Breast epithelium (tissue), 4 donors: ENCODE measurements at regions not wholly inside any gene's neighbourhood (a gene's known extent, or its start where the extent isn't known, plus 50 kb on each side); places are given as distances from the start of the nearest gene placed in this dataset.

Experiments used
- DNase-seq, 2 donors: peaks; one replicate each; pipeline ENCODE4 v3.0.0-alpha.2; 2019; ENCODE audit warnings: low spot score in 2 of 2
- H3K27ac ChIP-seq, 2 donors: fragments of 200-600 bp; sonication (generic) in 1 of 2; one replicate each; pipeline ENCODE4 v1.5.1; 2016 to 2019; ENCODE audit warnings: mild to moderate bottlenecking in 1 of 2
- H3K27me3 ChIP-seq, 2 donors: fragments of 200-600 bp; sonication (generic) in 1 of 2; one replicate each; pipeline versions ENCODE4 v1.5.1 to v1.6.0; 2017 to 2019; ENCODE audit warnings: control low read depth in 1 of 2, mild to moderate bottlenecking in 1 of 2
- H3K36me3 ChIP-seq: fragments of 200-600 bp; one replicate; pipeline ENCODE4 v1.5.1; 2019
- H3K4me1 ChIP-seq, 2 donors: fragments of 200-600 bp; sonication (generic); one replicate each; pipeline ENCODE4 v1.5.1; 2016 to 2019; ENCODE audit warnings: control low read depth in 1 of 2
- H3K4me3 ChIP-seq, 3 donors: fragments of 200-600 bp; sonication (generic); 1 replicate in 2 of 3; 2 replicates in 1 of 3; pipeline ENCODE4 v1.5.1; 2016 to 2019; ENCODE audit warnings: mild to moderate bottlenecking in 3 of 3, moderate library complexity in 2 of 3
- H3K9me3 ChIP-seq, 2 donors: fragments of 200-600 bp; sonication (generic) in 1 of 2; one replicate each; pipeline ENCODE4 v1.5.1; 2016 to 2019; ENCODE audit warnings: control low read depth in 1 of 2
- CTCF ChIP-seq, 3 donors: fragments of 450-650 bp; IDR thresholded peaks; one replicate each; pipeline ENCODE4 v1.5.1; 2016 to 2017; ENCODE audit warnings: antibody characterized with exemption in 3 of 3, mild to moderate bottlenecking in 3 of 3, moderate library complexity in 3 of 3
- POLR2A ChIP-seq: fragments of 450-650 bp; IDR thresholded peaks from one replicate; pipeline ENCODE4 v1.6.1; 2016; ENCODE audit warnings: antibody characterized with exemption, mild to moderate bottlenecking, moderate library complexity
- POLR2AphosphoS5 ChIP-seq, 3 donors: sonication (generic); formaldehyde crosslinking; IDR thresholded peaks; one replicate each; pipeline ENCODE4 v1.6.1; 2017; ENCODE audit warnings: antibody characterized with exemption in 3 of 3
- intact Hi-C: fragments of 100-400 bp; cut with DNase I; formaldehyde crosslinking; loops from one replicate; pipeline ENCODE4 v1.15.1; 2023; ENCODE audit warnings: low total_unique reads

GRCh38 chr16:8187782-8188372, 402.4 kb downstream of the TMEM114 start:
- Histone ChIP-seq H3K4me1 (no peaks in the 10 kb centered on the region), H3K9me3 (no peaks in the 10 kb centered on the region), H3K27ac (no peak overlapping the region), H3K4me3 (no peak overlapping the region), H3K27me3 (no peaks in the 10 kb centered on the region), H3K36me3 (no peaks in the 10 kb centered on the region)
- intact Hi-C loops = no loop called here
- TF ChIP-seq CTCF (IDR thresholded peaks at IDR 0.05) (no peak), POLR2AphosphoS5 (IDR thresholded peaks at IDR 0.05) (no peak), POLR2A (no peak)
- no peak for DNase-seq

- H3K27me3 ChIP-seq = no peaks in the 10 kb centered on the region
- intact Hi-C loops = no loop called here
- no peak overlapping the region for H3K4me3 ChIP-seq
- no peaks in the 10 kb centered on the region for H3K36me3 ChIP-seq
- no peaks in the 10 kb centered on the region for H3K4me1 ChIP-seq
- DNase-seq = no peak
- TF ChIP-seq CTCF (IDR thresholded peaks at IDR 0.05) (no peak), POLR2A (no peak), POLR2AphosphoS5 (IDR thresholded peaks at IDR 0.05) (no peak)
- H3K27ac ChIP-seq = no peak overlapping the region
- H3K9me3 ChIP-seq = no peaks in the 10 kb centered on the region
Observed at GRCh38 chr16:8184854-8185253, 405.5 kb downstream of the TMEM114 start.

- Histone ChIP-seq H3K27me3 (no peaks in the 10 kb centered on the region), H3K36me3 (no peaks in the 10 kb centered on the region), H3K27ac (no peak overlapping the region), H3K4me1 (no peaks in the 10 kb centered on the region), H3K4me3 (no peak overlapping the region), H3K9me3 (no peaks in the 10 kb centered on the region)
- intact Hi-C loops = no loop called here
- no peak for DNase-seq
- TF ChIP-seq CTCF (IDR thresholded peaks at IDR 0.05) (no peak), POLR2AphosphoS5 (IDR thresholded peaks at IDR 0.05) (no peak), POLR2A (no peak)
Observed at GRCh38 chr16:8183176-8184099, 406.9 kb downstream of the TMEM114 start.

- Histone ChIP-seq H3K36me3 (no peaks in the 10 kb centered on the region), H3K27me3 (no peaks in the 10 kb centered on the region), H3K4me1 (no peaks in the 10 kb centered on the region), H3K4me3 (no peak overlapping the region), H3K9me3 (no peaks in the 10 kb centered on the region), H3K27ac (no peak overlapping the region)
- DNase-seq = no peak
- TF ChIP-seq POLR2A (no peak), POLR2AphosphoS5 (IDR thresholded peaks at IDR 0.05) (no peak), CTCF (IDR thresholded peaks at IDR 0.05) (no peak)
- intact Hi-C loops = no loop called here
Observed at GRCh38 chr16:8182761-8183160, 407.6 kb downstream of the TMEM114 start.

- intact Hi-C loops = no loop called here
- Histone ChIP-seq H3K27me3 (no peaks in the 10 kb centered on the region), H3K9me3 (no peaks in the 10 kb centered on the region), H3K4me1 (no peaks in the 10 kb centered on the region), H3K4me3 (no peak overlapping the region), H3K27ac (no peak overlapping the region), H3K36me3 (no peaks in the 10 kb centered on the region)
- no peak for DNase-seq
- TF ChIP-seq CTCF (IDR thresholded peaks at IDR 0.05) (no peak), POLR2AphosphoS5 (IDR thresholded peaks at IDR 0.05) (no peak), POLR2A (no peak)
Observed at GRCh38 chr16:8179615-8180014, 410.7 kb downstream of the TMEM114 start.
